Sigmoid colon (tissue), 6 donors: ENCODE measurements at regions not wholly inside any gene's neighbourhood (a gene's known extent, or its start where the extent isn't known, plus 50 kb on each side); places are given as distances from the start of the nearest gene placed in this dataset.

Source experiments
- DNase-seq: peaks from one replicate; pipeline ENCODE4 v3.0.0-alpha.2; 2019
- H3K27ac ChIP-seq, 4 donors: fragments of 200-600 bp; sonication (generic); one replicate each; pipeline ENCODE4 v1.5.1; 2016 to 2019; ENCODE audit warnings: mild to moderate bottlenecking in 1 of 4
- H3K27me3 ChIP-seq, 3 donors: fragments of 200-600 bp; sonication (generic); one replicate each; pipeline ENCODE4 v1.5.1; 2019; ENCODE audit warnings: mild to moderate bottlenecking in 1 of 3
- H3K36me3 ChIP-seq, 4 donors: fragments of 200-600 bp; sonication (generic); one replicate each; pipeline ENCODE4 v1.5.1; 2016 to 2019
- H3K4me1 ChIP-seq, 4 donors: fragments of 200-600 bp; sonication (generic); one replicate each; pipeline ENCODE4 v1.5.1; 2017 to 2019
- H3K4me3 ChIP-seq, 4 donors: fragments of 200-600 bp; sonication (generic); one replicate each; pipeline ENCODE4 v1.5.1; 2017 to 2019; ENCODE audit warnings: mild to moderate bottlenecking in 2 of 4, moderate library complexity in 1 of 4
- H3K9me3 ChIP-seq, 4 donors: fragments of 200-600 bp in 3 of 4; sonication (generic) in 3 of 4; one replicate each; pipeline versions ENCODE4 v1.5.1 to v1.6.1; 2013 to 2019
- CTCF ChIP-seq, 4 experiments: fragments of 450-650 bp in 3 of 4; fragments of 200-600 bp in 1 of 4; IDR thresholded peaks; one replicate each; pipeline ENCODE4 v1.5.1; 2016 to 2019; ENCODE audit warnings: antibody characterized with exemption in 4 of 4, mild to moderate bottlenecking in 3 of 4, moderate library complexity in 2 of 4
- EP300 ChIP-seq, 4 donors: sonication (generic); formaldehyde crosslinking; IDR thresholded peaks; one replicate each; pipeline ENCODE4 v1.6.1; 2017; ENCODE audit warnings: antibody characterized with exemption in 4 of 4
- POLR2A ChIP-seq, 2 donors: fragments of 450-650 bp; IDR thresholded peaks; one replicate each; pipeline ENCODE4 v1.6.1; 2016; ENCODE audit warnings: antibody characterized with exemption in 2 of 2, mild to moderate bottlenecking in 2 of 2, moderate library complexity in 2 of 2
- POLR2AphosphoS5 ChIP-seq, 4 donors: sonication (generic); formaldehyde crosslinking; IDR thresholded peaks; one replicate each; pipeline ENCODE4 v1.6.1; 2017; ENCODE audit warnings: antibody characterized with exemption in 4 of 4
- WGBS, 2 donors: extraction: QIAGEN DNeasy Blood & Tissue Kit; methylation state at CpG; one replicate each; pipeline ENCODE4 v1.1.7; 2013; 5-methylcytosine and 5-hydroxymethylcytosine counted together
- intact Hi-C: fragments of 100-400 bp; cut with DNase I; formaldehyde crosslinking; loops from one replicate; pipeline ENCODE4 v1.15.1; 2023
- donor health status: healthy with polysubstance abuse.
- donor health status: healthy.

GRCh38 chr4:177921715-177922114 lies 479.5 kb upstream of the AGA start:
- H3K27ac ChIP-seq: no peak overlapping the region
- TF ChIP-seq EP300 (IDR thresholded peaks at IDR 0.05): no peak
- no peak for TF ChIP-seq CTCF (IDR thresholded peaks at IDR 0.05)
- no peak for TF ChIP-seq POLR2A (IDR thresholded peaks at IDR 0.05)
- TF ChIP-seq POLR2AphosphoS5 (IDR thresholded peaks at IDR 0.05): no peak
- H3K4me1 ChIP-seq: no peaks in the 10 kb centered on the region
- H3K36me3 ChIP-seq: no peaks in the 10 kb centered on the region
- 88 to 89% methylated on average over 1 of the region's 1 CpG for WGBS, 2 donors
- peaks cover 0 to 1% (median 0%) of the 10 kb centered on the region in 4 donors for H3K9me3 ChIP-seq
- no peak overlapping the region for H3K4me3 ChIP-seq
- intact Hi-C loops: no loop called here
- no peaks in the 10 kb centered on the region for H3K27me3 ChIP-seq
- DNase-seq: no peak

GRCh38 chr4:177923888-177924287 lies 481.7 kb upstream of the AGA start:
- Histone ChIP-seq H3K27ac (no peak overlapping the region), H3K4me1 (no peaks in the 10 kb centered on the region), H3K9me3 (peaks cover 0 to 1% (median 0%) of the 10 kb centered on the region in 4 donors), H3K27me3 (no peaks in the 10 kb centered on the region), H3K36me3 (no peaks in the 10 kb centered on the region), H3K4me3 (no peak overlapping the region)
- no peak for DNase-seq
- TF ChIP-seq POLR2A (IDR thresholded peaks at IDR 0.05): no peak
- no peak for TF ChIP-seq EP300 (IDR thresholded peaks at IDR 0.05)
- TF ChIP-seq CTCF (IDR thresholded peaks at IDR 0.05): no peak
- no peak for TF ChIP-seq POLR2AphosphoS5 (IDR thresholded peaks at IDR 0.05)
- intact Hi-C loops: no loop called here

GRCh38 chr4:177937041-177937440 lies 494.8 kb upstream of the AGA start:
- Histone ChIP-seq H3K4me1 (no peaks in the 10 kb centered on the region), H3K4me3 (no peak overlapping the region), H3K27ac (no peak overlapping the region), H3K36me3 (no peaks in the 10 kb centered on the region), H3K9me3 (no peaks in the 10 kb centered on the region), H3K27me3 (no peaks in the 10 kb centered on the region)
- 86 to 89% methylated on average over 5 of the region's 5 CpGs for WGBS, 2 donors
- DNase-seq: no peak
- intact Hi-C loops: no loop called here
- no peak for TF ChIP-seq POLR2A (IDR thresholded peaks at IDR 0.05)
- TF ChIP-seq POLR2AphosphoS5 (IDR thresholded peaks at IDR 0.05): no peak

- Histone ChIP-seq H3K36me3 (no peaks in the 10 kb centered on the region), H3K27ac (no peak overlapping the region), H3K27me3 (no peaks in the 10 kb centered on the region), H3K4me3 (no peak overlapping the region), H3K9me3 (no peaks in the 10 kb centered on the region), H3K4me1 (no peaks in the 10 kb centered on the region)
- DNase-seq: no peak
- no peak for TF ChIP-seq EP300 (IDR thresholded peaks at IDR 0.05)
- no peak for TF ChIP-seq CTCF (IDR thresholded peaks at IDR 0.05)
- no peak for TF ChIP-seq POLR2AphosphoS5 (IDR thresholded peaks at IDR 0.05)
- no peak for TF ChIP-seq POLR2A (IDR thresholded peaks at IDR 0.05)
- 60 to 83% methylated on average over 3 of the region's 3 CpGs for WGBS, 2 donors
- intact Hi-C loops: no loop called here
Measured at GRCh38 chr4:177938226-177938625, 496.0 kb upstream of the AGA start.

GRCh38 chr4:177945268-177945667 lies 503.0 kb upstream of the AGA start:
- DNase-seq: no peak
- no peaks in the 10 kb centered on the region for H3K36me3 ChIP-seq
- intact Hi-C loops: no loop called here
- TF ChIP-seq POLR2A (IDR thresholded peaks at IDR 0.05) (no peak), EP300 (IDR thresholded peaks at IDR 0.05) (no peak), POLR2AphosphoS5 (IDR thresholded peaks at IDR 0.05) (no peak), CTCF (IDR thresholded peaks at IDR 0.05) (no peak)
- H3K4me1 ChIP-seq: no peaks in the 10 kb centered on the region
- H3K27ac ChIP-seq: no peak overlapping the region
- H3K4me3 ChIP-seq: no peak overlapping the region
- 76 to 83% methylated on average over 2 of the region's 2 CpGs for WGBS, 2 donors
- H3K9me3 ChIP-seq: no peaks in the 10 kb centered on the region
- H3K27me3 ChIP-seq: no peaks in the 10 kb centered on the region
